Prostate gland (tissue), 2 donors: ENCODE measurements at regions not wholly inside any gene's neighbourhood (a gene's known extent, or its start where the extent isn't known, plus 50 kb on each side); places are given as distances from the start of the nearest gene placed in this dataset.

Experiments
- DNase-seq: peaks from one replicate; pipeline ENCODE4 v3.0.0-alpha.2; 2019; ENCODE audit warnings: low spot score
- H3K27ac ChIP-seq, 2 donors: fragments of 200-600 bp; sonication (generic); 2 replicates each; pipeline ENCODE4 v1.5.1; 2017 to 2019
- H3K27me3 ChIP-seq: fragments of 200-600 bp; sonication (generic); replicated peaks from 2 replicates; pipeline ENCODE4 v1.5.1; 2019; ENCODE audit not compliant: insufficient read depth
- H3K36me3 ChIP-seq, 2 donors: fragments of 200-600 bp; sonication (generic); 1 replicate in 1 of 2; 2 replicates in 1 of 2; pipeline versions ENCODE4 v1.5.1 to v1.8.1; 2017 to 2019
- H3K4me1 ChIP-seq: fragments of 200-600 bp; sonication (generic); replicated peaks from 2 replicates; pipeline ENCODE4 v1.5.1; 2019
- H3K4me3 ChIP-seq, 2 donors: fragments of 200-600 bp; sonication (generic); 2 replicates each; pipeline ENCODE4 v1.5.1; 2017 to 2019
- H3K9me3 ChIP-seq: fragments of 200-600 bp; sonication (generic); 2 replicates; pipeline ENCODE4 v1.5.1; 2017
- POLR2A ChIP-seq: fragments of 450-650 bp; IDR thresholded peaks from one replicate; pipeline ENCODE4 v1.6.1; 2016; ENCODE audit warnings: antibody characterized with exemption, mild to moderate bottlenecking
- POLR2AphosphoS5 ChIP-seq: sonication (generic); formaldehyde crosslinking; IDR thresholded peaks from one replicate; pipeline ENCODE4 v1.6.1; 2017; ENCODE audit warnings: antibody characterized with exemption
- WGBS: methylation state at CpG from one replicate; pipeline ENCODE4 v1.1.5; 2018; 5-methylcytosine and 5-hydroxymethylcytosine counted together
- intact Hi-C: fragments of 100-400 bp; cut with DNase I; formaldehyde crosslinking; loops from one replicate; pipeline ENCODE4 v1.14.2; 2022
- TF ChIP-seq, protein P1 (sequence below), 4 experiments: fragments of 200-600 bp in 2 of 4; fragments of 450-650 bp in 2 of 4; sonication (generic) in 2 of 4; IDR thresholded peaks; 1 replicate in 3 of 4; 2 replicates in 1 of 4; pipeline ENCODE4 v1.5.1; 2016 to 2019; ENCODE audit warnings: antibody characterized with exemption in 4 of 4, mild to moderate bottlenecking in 2 of 4, moderate library complexity in 2 of 4

DNA sequence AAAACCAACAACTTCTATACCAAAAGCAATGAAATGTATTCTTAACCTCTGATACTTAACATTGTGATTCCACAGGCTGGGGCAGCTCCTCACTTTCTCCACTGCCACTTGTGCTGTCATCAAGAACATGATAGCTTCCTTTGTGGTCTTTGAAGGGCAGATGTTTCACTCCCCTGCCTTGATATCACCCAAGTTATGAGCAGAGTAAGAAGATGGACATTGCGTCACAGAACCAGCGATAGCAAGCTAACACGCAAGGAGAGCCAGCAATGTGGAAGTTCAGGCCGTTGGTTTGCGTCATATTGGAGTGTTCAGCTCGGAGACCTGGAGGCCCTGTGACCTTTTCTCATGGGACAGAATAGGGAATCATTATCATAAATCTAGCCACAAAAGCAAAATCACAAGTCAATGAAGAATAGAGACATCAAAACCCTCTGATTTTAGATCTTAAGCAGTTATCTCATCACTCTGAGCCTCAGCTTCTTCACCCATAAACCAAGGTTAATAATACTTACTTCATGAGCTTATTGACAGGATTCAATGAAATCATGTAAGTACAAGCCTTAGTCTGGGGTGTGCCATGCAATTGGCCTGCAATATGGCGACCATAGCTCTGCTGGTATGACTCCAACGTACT, 183.8 kb upstream of the THBS1 start:
- H3K36me3 ChIP-seq: no peaks in the 10 kb centered on the region
- H3K27me3 ChIP-seq: no peaks in the 10 kb centered on the region
- no peaks in the 10 kb centered on the region for H3K4me1 ChIP-seq
- DNase-seq: no peak
- intact Hi-C loops: no loop called here
- H3K4me3 ChIP-seq: no peak overlapping the region
- no peaks in the 10 kb centered on the region for H3K9me3 ChIP-seq
- no peak overlapping the region for H3K27ac ChIP-seq
- WGBS: 97% methylated on average over 8 of the region's 8 CpGs
- TF ChIP-seq POLR2A (no peak), POLR2AphosphoS5 (no peak)
- TF ChIP-seq, protein P1, sequence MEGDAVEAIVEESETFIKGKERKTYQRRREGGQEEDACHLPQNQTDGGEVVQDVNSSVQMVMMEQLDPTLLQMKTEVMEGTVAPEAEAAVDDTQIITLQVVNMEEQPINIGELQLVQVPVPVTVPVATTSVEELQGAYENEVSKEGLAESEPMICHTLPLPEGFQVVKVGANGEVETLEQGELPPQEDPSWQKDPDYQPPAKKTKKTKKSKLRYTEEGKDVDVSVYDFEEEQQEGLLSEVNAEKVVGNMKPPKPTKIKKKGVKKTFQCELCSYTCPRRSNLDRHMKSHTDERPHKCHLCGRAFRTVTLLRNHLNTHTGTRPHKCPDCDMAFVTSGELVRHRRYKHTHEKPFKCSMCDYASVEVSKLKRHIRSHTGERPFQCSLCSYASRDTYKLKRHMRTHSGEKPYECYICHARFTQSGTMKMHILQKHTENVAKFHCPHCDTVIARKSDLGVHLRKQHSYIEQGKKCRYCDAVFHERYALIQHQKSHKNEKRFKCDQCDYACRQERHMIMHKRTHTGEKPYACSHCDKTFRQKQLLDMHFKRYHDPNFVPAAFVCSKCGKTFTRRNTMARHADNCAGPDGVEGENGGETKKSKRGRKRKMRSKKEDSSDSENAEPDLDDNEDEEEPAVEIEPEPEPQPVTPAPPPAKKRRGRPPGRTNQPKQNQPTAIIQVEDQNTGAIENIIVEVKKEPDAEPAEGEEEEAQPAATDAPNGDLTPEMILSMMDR (IDR thresholded peaks at IDR 0.05): no peak

DNA sequence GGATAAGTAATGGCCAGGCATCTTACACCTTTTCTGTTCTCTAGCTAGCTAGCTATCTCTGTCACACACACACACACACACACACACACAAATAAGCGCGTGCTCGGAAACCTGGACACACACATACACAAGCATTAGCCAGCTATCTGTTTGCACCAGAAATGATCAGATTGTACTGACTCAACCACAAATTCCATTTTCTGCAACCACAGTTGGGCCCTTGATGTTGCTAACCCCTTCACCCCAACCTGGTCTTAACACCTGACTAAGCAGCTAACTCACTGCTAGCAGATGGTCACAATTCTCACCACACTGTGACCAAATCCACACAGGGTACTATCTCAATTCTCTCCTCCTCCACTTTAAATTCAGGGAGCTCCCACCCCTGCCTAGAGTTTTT, 183.0 kb upstream of the THBS1 start:
- Histone ChIP-seq H3K9me3 (no peaks in the 10 kb centered on the region), H3K27ac (no peak overlapping the region), H3K4me1 (no peaks in the 10 kb centered on the region), H3K4me3 (no peak overlapping the region), H3K27me3 (no peaks in the 10 kb centered on the region), H3K36me3 (no peaks in the 10 kb centered on the region)
- TF ChIP-seq, protein P1 (IDR thresholded peaks at IDR 0.05): no peak
- TF ChIP-seq POLR2AphosphoS5 (no peak), POLR2A (no peak)
- no peak for DNase-seq
- WGBS: 98% methylated on average over 3 of the region's 3 CpGs
- intact Hi-C loops: no loop called here

DNA sequence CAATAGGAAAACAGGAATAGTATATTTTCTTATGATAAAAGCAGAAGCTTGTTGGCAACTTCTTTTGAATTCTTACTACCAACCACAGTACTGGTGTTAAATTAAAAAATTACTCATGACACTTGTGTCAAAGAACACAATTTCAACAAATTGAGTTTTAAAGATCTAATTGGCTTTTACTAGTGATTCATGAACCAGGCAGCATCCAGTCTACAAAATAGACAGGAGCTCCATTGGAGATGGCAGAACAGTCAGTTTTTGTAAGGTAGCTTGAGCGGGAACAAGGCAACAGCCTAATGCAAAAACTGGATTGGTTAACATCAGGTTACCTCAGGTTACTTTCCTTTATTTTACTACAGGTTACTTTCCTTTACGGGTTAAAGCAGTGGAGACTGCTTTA, 181.3 kb upstream of the THBS1 start:
- TF ChIP-seq POLR2AphosphoS5 (no peak), POLR2A (no peak)
- TF ChIP-seq, protein P1 (IDR thresholded peaks at IDR 0.05): no peak
- H3K9me3 ChIP-seq: no peaks in the 10 kb centered on the region
- H3K27ac ChIP-seq: no peak overlapping the region
- no peaks in the 10 kb centered on the region for H3K4me1 ChIP-seq
- no peak for DNase-seq
- H3K36me3 ChIP-seq: no peaks in the 10 kb centered on the region
- 90% methylated on average over 2 of the region's 2 CpGs for WGBS
- intact Hi-C loops: no loop called here
- no peaks in the 10 kb centered on the region for H3K27me3 ChIP-seq
- no peak overlapping the region for H3K4me3 ChIP-seq

DNA sequence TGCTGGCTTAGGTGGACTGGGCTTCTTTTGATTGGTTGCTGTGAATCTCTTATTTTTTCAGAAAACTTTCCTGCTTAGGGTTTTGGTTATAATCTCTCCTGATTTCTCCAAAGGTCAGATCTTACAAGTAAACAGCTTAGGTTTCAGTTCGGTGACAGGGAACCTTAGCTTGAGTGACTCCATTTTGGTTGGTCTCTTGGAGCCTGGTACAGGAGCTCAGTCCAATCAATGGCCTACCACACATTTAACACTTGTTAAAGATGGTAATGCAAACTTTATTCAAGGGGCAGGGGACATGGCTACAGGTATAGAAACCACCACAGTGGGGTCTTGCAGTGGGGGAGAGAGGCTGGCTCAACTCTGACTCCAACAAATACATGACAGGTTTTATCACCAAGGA, 180.9 kb upstream of the THBS1 start:
- no peaks in the 10 kb centered on the region for H3K9me3 ChIP-seq
- H3K4me3 ChIP-seq: no peak overlapping the region
- no peak overlapping the region for H3K27ac ChIP-seq
- intact Hi-C loops: no loop called here
- H3K27me3 ChIP-seq: no peaks in the 10 kb centered on the region
- no peak for TF ChIP-seq POLR2AphosphoS5
- no peak for TF ChIP-seq POLR2A
- TF ChIP-seq, protein P1 (IDR thresholded peaks at IDR 0.05): no peak
- no peaks in the 10 kb centered on the region for H3K4me1 ChIP-seq
- 100% methylated on average over 1 of the region's 1 CpG for WGBS
- no peak for DNase-seq
- no peaks in the 10 kb centered on the region for H3K36me3 ChIP-seq

DNA sequence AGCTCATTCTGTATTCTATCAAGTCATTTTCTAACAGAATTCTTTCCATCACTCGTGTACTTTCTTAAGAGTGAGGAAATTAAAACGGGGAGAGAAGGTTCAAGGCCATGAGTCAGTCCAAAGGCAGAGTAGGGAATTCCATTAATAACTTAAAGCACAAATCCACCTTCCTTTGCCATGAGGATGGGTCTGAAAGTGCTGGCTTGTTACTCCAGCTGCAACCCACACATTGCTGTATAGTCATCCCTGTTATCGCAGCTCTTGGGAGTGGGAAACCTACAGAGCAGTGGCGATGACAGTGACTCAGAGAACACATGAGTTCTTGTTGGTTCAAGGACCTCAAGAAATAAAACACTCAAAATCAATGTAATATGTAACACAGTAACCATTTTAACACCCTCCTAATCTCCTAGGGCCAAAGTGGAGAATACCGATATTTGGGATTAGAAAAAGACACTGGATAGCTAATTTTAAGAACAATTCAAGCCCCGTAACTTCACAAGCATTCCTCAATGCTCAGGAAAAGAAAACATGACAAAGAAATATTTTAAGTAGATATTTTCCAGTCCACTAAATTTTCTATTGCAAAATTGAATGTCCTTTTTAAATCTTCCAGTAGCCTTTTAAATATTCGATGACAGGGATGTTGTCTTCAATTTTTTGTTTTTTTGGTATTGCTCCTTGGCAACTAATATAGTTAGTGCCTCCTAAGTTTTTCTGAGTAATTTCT, 179.9 kb upstream of the THBS1 start:
- Histone ChIP-seq H3K4me3 (no peak overlapping the region), H3K4me1 (no peaks in the 10 kb centered on the region), H3K36me3 (no peaks in the 10 kb centered on the region), H3K27me3 (no peaks in the 10 kb centered on the region), H3K27ac (no peak overlapping the region), H3K9me3 (no peaks in the 10 kb centered on the region)
- DNase-seq: no peak
- 90% methylated on average over 7 of the region's 7 CpGs for WGBS
- intact Hi-C loops: no loop called here
- TF ChIP-seq POLR2AphosphoS5: no peak
- no peak for TF ChIP-seq POLR2A
- TF ChIP-seq, protein P1 (IDR thresholded peaks at IDR 0.05): no peak
